GM12878 (cell line): ENCODE measurements at regions not wholly inside any gene's neighbourhood (a gene's known extent, or its start where the extent isn't known, plus 50 kb on each side); places are given as distances from the start of the nearest gene placed in this dataset.

ENCODE experiments used
- ATAC-seq: fragments of 200-7000 bp; cut with Tn5 transposase; 3 replicates; pipeline ENCODE4 v1.9.1; 2020; ENCODE audit warnings: mild to moderate bottlenecking, moderate library complexity
- BruUV-seq: library from RNA; stranded (reverse); fragments of 400-500 nt; replicated peaks from 2 replicates; lab custom pipeline; 2021; lab: Mats Ljungman, UMichigan
- CTCF ChIA-PET: fragments of 300-600 bp; sonication (Branson Sonifier 250); formaldehyde crosslinking; extraction: SDS; loops from one replicate; lab custom pipeline; 2021; ENCODE audit warnings: inconsistent platforms; lab: Yijun Ruan, JAX
- POLR2A ChIA-PET: fragments of 350-600 bp; formaldehyde crosslinking; extraction: SDS; loops from one replicate; lab custom pipeline; 2021; ENCODE audit warnings: inconsistent platforms; lab: Charles Lee
- RAD21 ChIA-PET: fragments of 300-600 bp; sonication (Branson Sonifier 250); formaldehyde crosslinking; loops from one replicate; lab custom pipeline; 2023; ENCODE audit warnings: antibody characterized with exemption; ENCODE audit not compliant: unreplicated experiment; lab: Charles Lee
- SMC1A ChIA-PET: fragments of 300-600 bp; sonication (Branson Sonifier 250); formaldehyde crosslinking; loops from one replicate; lab custom pipeline; 2023; ENCODE audit not compliant: unreplicated experiment, uncharacterized antibody; lab: Charles Lee
- DNase-seq: peaks from one replicate; pipeline ENCODE4 v3.0.0-alpha.2; 2011; ENCODE audit warnings: low read depth, low spot score
- FAIRE-seq: peaks from 3 replicates; lab custom pipeline; 2011; peaks lifted over from hg19 to GRCh38; lab: Jason Lieb, UNC
- H2AFZ ChIP-seq: 2 replicates; pipeline ENCODE4 v1.6.0; 2011; ENCODE audit warnings: low read depth, low read length, control low read depth; ENCODE audit not compliant: control insufficient read depth
- H3K27ac ChIP-seq: 2 replicates; pipeline ENCODE4 v1.5.1; 2011; ENCODE audit warnings: control low read depth; ENCODE audit not compliant: control insufficient read depth, insufficient read depth
- H3K27me3 ChIP-seq, 2 experiments: replicated peaks in 1 of 2; 2 replicates each; pipeline versions ENCODE4 v1.6.0 to v1.6.1; 2011; ENCODE audit warnings: low read length in 1 of 2; ENCODE audit not compliant: control insufficient read depth in 2 of 2, insufficient read depth in 2 of 2
- H3K36me3 ChIP-seq, 2 experiments: 2 replicates each; pipeline ENCODE4 v1.5.1; 2011; ENCODE audit warnings: low read length in 1 of 2; ENCODE audit not compliant: control insufficient read depth in 2 of 2, insufficient read depth in 2 of 2
- H3K4me1 ChIP-seq: 2 replicates; pipeline ENCODE4 v1.6.1; 2011; ENCODE audit warnings: mild to moderate bottlenecking, low read length, moderate library complexity, mixed read lengths; ENCODE audit not compliant: control insufficient read depth, insufficient read depth
- H3K4me2 ChIP-seq: 2 replicates; pipeline ENCODE4 v1.6.0; 2011; ENCODE audit warnings: control low read depth; ENCODE audit not compliant: control insufficient read depth, insufficient read depth
- H3K4me3 ChIP-seq: fragments of 200-600 bp; sonication (generic); 2 replicates; pipeline ENCODE4 v1.5.1; 2016
- H3K79me2 ChIP-seq: 2 replicates; pipeline ENCODE4 v1.6.0; 2011; ENCODE audit warnings: low read length; ENCODE audit not compliant: control insufficient read depth, insufficient read depth
- H3K9ac ChIP-seq: 2 replicates; pipeline ENCODE4 v1.8.0; 2011; ENCODE audit warnings: low read length, control low read depth, mixed read lengths; ENCODE audit not compliant: control insufficient read depth, insufficient read depth
- H3K9me3 ChIP-seq: replicated peaks from 3 replicates; pipeline ENCODE4 v1.5.1; 2011; ENCODE audit warnings: mild to moderate bottlenecking, low read length; ENCODE audit not compliant: control insufficient read depth, insufficient read depth
- H4K20me1 ChIP-seq: 2 replicates; pipeline ENCODE4 v1.6.0; 2011; ENCODE audit not compliant: control insufficient read depth, insufficient read depth
- ATF7 ChIP-seq: fragments of 450-650 bp; IDR thresholded peaks from 2 replicates; pipeline ENCODE4 v1.6.1; 2016; ENCODE audit warnings: low read depth, mild to moderate bottlenecking
- BHLHE40 ChIP-seq, 2 experiments: fragments of 450-650 bp in 1 of 2; IDR thresholded peaks; 2 replicates each; pipeline ENCODE4 v1.6.1; 2011 to 2017; ENCODE audit warnings: low read depth in 2 of 2, borderline replicate concordance in 1 of 2, improper control_type of control experiment in 1 of 2, low read length in 1 of 2, mild to moderate bottlenecking in 1 of 2
- CEBPB ChIP-seq, 2 experiments: fragments of 150-350 bp in 1 of 2; IDR thresholded peaks; 2 replicates each; pipeline ENCODE4 v1.6.1; 2012 to 2014; ENCODE audit warnings: low read depth in 2 of 2, low read length in 2 of 2, borderline replicate concordance in 1 of 2, inconsistent platforms in 1 of 2
- HCFC1 ChIP-seq: fragments of 150-350 bp; IDR thresholded peaks from 2 replicates; pipeline ENCODE4 v1.6.1; 2014; ENCODE audit warnings: low read length
- HDAC6 ChIP-seq: fragments of 200-600 bp; sonication (generic); IDR thresholded peaks from one replicate; pipeline ENCODE4 v1.8.0; 2017; ENCODE audit warnings: antibody characterized with exemption; ENCODE audit not compliant: unreplicated experiment
- NR2C2 ChIP-seq: IDR thresholded peaks from 2 replicates; pipeline ENCODE4 v1.6.1; 2011; ENCODE audit warnings: borderline replicate concordance, low read depth; ENCODE audit not compliant: control insufficient read depth, insufficient read length
- NRF1 ChIP-seq: conservative IDR thresholded peaks from 2 replicates; pipeline ENCODE4 v1.6.1; 2011; ENCODE audit warnings: mild to moderate bottlenecking, low read depth, low read length, improper control_type of control experiment
- PAX5 ChIP-seq: IDR thresholded peaks from 2 replicates; pipeline ENCODE4 v1.6.1; 2011; ENCODE audit warnings: low read depth, low read length, borderline replicate concordance
- SUPT20H ChIP-seq: IDR thresholded peaks from 2 replicates; pipeline ENCODE4 v1.6.1; 2011; ENCODE audit warnings: low read depth, mild to moderate bottlenecking, low read length, moderate library complexity, borderline replicate concordance; ENCODE audit not compliant: control insufficient read depth
- WGBS: methylation state at CpG from one replicate; pipeline ENCODE4 v1.1.6; 2016; ENCODE audit warnings: low lambda C conversion rate; ENCODE audit not compliant: insufficient replicate concordance, insufficient coverage; ENCODE audit errors: missing lambda C conversion rate; 5-methylcytosine and 5-hydroxymethylcytosine counted together
- in situ Hi-C: fragments of 300-500 bp; cut with MboI; formaldehyde crosslinking; loops from 9 replicates; pipeline ENCODE4 v1.14.3; 2018; ENCODE audit warnings: mixed read lengths
- intact Hi-C: fragments of 100-400 bp; cut with micrococcal nuclease; formaldehyde crosslinking; loops from one replicate; pipeline ENCODE4 v1.14.2; 2022; ENCODE audit not compliant: unreplicated experiment
- TF ChIP-seq, protein P1 (sequence below): fragments of 450-650 bp; IDR thresholded peaks from 2 replicates; pipeline ENCODE4 v1.6.1; 2018; ENCODE audit warnings: mild to moderate bottlenecking, low read depth, moderate library complexity; ENCODE audit not compliant: partially characterized antibody
- TF ChIP-seq, protein P2 (sequence below): IDR thresholded peaks from 2 replicates; pipeline ENCODE4 v1.6.1; 2012; ENCODE audit warnings: improper control_type of control experiment, low read depth, low read length; ENCODE audit not compliant: insufficient replicate concordance
- TF ChIP-seq, protein P3 (sequence below): IDR thresholded peaks from 2 replicates; pipeline ENCODE4 v1.6.1; 2011; ENCODE audit warnings: borderline replicate concordance, low read depth, mild to moderate bottlenecking, moderate library complexity, mixed read lengths, low read length; ENCODE audit not compliant: insufficient read depth; ENCODE audit errors: extremely low read length
- TF ChIP-seq, protein P4 (sequence below): IDR thresholded peaks from 2 replicates; pipeline ENCODE4 v1.6.1; 2012; ENCODE audit warnings: low read length, inconsistent platforms

DNA sequence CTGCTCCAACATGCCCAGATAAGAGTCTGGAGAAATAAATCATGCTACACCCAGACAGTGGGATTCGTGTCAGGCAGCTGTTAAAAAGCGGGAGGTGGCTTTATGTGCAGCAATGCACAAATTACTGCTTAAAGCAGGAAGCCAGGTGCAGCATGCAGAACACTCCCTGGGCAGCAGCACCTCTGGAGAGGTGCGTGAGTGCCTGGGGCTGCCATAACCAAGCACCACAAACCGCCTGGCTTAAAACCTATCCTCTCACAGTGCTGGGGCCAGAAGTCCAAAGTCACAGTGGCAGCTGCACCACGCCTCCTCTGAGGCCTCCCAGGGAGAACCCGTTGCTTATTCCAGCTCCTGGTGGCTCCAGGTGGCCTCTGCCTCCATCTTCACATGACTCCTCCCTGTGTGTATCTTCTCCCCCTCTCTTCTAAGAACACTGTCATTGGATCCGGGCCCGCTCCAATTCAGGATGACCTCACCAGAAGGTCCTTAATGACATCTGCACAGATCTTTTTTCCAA, 115.6 kb downstream of the SIK1 start:
- in situ Hi-C loops (no loop called here), intact Hi-C loops (no loop called here)
- ChIA-PET CTCF (no interaction called here), POLR2A (no interaction called here), SMC1A (interaction anchor here (0.7 to 1.8 kb wide), 2 partner anchors 8 to 43 kb away, joined by 3 to 4 read pairs; no protein-coding TSS in a partner anchor), RAD21 (interaction anchor here (1.9 kb wide), 1 partner anchor 41 kb away, joined by 7 read pairs; no protein-coding TSS in a partner anchor)
- H3K36me3 ChIP-seq = no peaks in the 10 kb centered on the region
- WGBS = 58% methylated on average over 8 of the region's 8 CpGs
- no peaks in the 10 kb centered on the region for H3K9me3 ChIP-seq
- H4K20me1 ChIP-seq = no peaks in the 10 kb centered on the region
- no peak overlapping the region for H2AFZ ChIP-seq
- no peak overlapping the region for H3K4me2 ChIP-seq
- no peak overlapping the region for H3K4me3 ChIP-seq
- no peak overlapping the region for H3K27ac ChIP-seq
- H3K9ac ChIP-seq = no peak overlapping the region
- H3K79me2 ChIP-seq = no peaks in the 10 kb centered on the region
- H3K4me1 ChIP-seq = peaks cover 38% of the 10 kb centered on the region
- H3K27me3 ChIP-seq = no peaks in the 10 kb centered on the region
- DNase-seq (no peak), ATAC-seq (no peak), FAIRE-seq (no peak)
- no TSS peak for BruUV-seq
- TF ChIP-seq ATF7 = no peak
- TF ChIP-seq, protein P1, sequence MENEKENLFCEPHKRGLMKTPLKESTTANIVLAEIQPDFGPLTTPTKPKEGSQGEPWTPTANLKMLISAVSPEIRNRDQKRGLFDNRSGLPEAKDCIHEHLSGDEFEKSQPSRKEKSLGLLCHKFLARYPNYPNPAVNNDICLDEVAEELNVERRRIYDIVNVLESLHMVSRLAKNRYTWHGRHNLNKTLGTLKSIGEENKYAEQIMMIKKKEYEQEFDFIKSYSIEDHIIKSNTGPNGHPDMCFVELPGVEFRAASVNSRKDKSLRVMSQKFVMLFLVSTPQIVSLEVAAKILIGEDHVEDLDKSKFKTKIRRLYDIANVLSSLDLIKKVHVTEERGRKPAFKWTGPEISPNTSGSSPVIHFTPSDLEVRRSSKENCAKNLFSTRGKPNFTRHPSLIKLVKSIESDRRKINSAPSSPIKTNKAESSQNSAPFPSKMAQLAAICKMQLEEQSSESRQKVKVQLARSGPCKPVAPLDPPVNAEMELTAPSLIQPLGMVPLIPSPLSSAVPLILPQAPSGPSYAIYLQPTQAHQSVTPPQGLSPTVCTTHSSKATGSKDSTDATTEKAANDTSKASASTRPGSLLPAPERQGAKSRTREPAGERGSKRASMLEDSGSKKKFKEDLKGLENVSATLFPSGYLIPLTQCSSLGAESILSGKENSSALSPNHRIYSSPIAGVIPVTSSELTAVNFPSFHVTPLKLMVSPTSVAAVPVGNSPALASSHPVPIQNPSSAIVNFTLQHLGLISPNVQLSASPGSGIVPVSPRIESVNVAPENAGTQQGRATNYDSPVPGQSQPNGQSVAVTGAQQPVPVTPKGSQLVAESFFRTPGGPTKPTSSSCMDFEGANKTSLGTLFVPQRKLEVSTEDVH = no peak
- TF ChIP-seq, protein P2, sequence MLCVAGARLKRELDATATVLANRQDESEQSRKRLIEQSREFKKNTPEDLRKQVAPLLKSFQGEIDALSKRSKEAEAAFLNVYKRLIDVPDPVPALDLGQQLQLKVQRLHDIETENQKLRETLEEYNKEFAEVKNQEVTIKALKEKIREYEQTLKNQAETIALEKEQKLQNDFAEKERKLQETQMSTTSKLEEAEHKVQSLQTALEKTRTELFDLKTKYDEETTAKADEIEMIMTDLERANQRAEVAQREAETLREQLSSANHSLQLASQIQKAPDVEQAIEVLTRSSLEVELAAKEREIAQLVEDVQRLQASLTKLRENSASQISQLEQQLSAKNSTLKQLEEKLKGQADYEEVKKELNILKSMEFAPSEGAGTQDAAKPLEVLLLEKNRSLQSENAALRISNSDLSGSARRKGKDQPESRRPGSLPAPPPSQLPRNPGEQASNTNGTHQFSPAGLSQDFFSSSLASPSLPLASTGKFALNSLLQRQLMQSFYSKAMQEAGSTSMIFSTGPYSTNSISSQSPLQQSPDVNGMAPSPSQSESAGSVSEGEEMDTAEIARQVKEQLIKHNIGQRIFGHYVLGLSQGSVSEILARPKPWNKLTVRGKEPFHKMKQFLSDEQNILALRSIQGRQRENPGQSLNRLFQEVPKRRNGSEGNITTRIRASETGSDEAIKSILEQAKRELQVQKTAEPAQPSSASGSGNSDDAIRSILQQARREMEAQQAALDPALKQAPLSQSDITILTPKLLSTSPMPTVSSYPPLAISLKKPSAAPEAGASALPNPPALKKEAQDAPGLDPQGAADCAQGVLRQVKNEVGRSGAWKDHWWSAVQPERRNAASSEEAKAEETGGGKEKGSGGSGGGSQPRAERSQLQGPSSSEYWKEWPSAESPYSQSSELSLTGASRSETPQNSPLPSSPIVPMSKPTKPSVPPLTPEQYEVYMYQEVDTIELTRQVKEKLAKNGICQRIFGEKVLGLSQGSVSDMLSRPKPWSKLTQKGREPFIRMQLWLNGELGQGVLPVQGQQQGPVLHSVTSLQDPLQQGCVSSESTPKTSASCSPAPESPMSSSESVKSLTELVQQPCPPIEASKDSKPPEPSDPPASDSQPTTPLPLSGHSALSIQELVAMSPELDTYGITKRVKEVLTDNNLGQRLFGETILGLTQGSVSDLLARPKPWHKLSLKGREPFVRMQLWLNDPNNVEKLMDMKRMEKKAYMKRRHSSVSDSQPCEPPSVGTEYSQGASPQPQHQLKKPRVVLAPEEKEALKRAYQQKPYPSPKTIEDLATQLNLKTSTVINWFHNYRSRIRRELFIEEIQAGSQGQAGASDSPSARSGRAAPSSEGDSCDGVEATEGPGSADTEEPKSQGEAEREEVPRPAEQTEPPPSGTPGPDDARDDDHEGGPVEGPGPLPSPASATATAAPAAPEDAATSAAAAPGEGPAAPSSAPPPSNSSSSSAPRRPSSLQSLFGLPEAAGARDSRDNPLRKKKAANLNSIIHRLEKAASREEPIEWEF = no peak
- TF ChIP-seq NR2C2 = no peak
- TF ChIP-seq, protein P3, sequence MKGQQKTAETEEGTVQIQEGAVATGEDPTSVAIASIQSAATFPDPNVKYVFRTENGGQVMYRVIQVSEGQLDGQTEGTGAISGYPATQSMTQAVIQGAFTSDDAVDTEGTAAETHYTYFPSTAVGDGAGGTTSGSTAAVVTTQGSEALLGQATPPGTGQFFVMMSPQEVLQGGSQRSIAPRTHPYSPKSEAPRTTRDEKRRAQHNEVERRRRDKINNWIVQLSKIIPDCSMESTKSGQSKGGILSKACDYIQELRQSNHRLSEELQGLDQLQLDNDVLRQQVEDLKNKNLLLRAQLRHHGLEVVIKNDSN = no peak
- no peak for TF ChIP-seq CEBPB (IDR thresholded peaks at IDR 0.05; ENCODE audit: borderline replicate concordance in 1 of 2, low read depth in 2 of 2, low read length in 2 of 2)
- TF ChIP-seq BHLHE40 (IDR thresholded peaks at IDR 0.05; ENCODE audit: borderline replicate concordance in 1 of 2, low read depth in 2 of 2, low read length in 1 of 2) = no peak
- TF ChIP-seq SUPT20H = no peak
- TF ChIP-seq, protein P4, sequence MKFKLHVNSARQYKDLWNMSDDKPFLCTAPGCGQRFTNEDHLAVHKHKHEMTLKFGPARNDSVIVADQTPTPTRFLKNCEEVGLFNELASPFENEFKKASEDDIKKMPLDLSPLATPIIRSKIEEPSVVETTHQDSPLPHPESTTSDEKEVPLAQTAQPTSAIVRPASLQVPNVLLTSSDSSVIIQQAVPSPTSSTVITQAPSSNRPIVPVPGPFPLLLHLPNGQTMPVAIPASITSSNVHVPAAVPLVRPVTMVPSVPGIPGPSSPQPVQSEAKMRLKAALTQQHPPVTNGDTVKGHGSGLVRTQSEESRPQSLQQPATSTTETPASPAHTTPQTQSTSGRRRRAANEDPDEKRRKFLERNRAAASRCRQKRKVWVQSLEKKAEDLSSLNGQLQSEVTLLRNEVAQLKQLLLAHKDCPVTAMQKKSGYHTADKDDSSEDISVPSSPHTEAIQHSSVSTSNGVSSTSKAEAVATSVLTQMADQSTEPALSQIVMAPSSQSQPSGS = no peak
- TF ChIP-seq HDAC6 = no peak
- no peak for TF ChIP-seq PAX5
- TF ChIP-seq HCFC1 = no peak
- no peak for TF ChIP-seq NRF1
